GM10266 (cell line): ENCODE measurements at regions not wholly inside any gene's neighbourhood (a gene's known extent, or its start where the extent isn't known, plus 50 kb on each side); places are given as distances from the start of the nearest gene placed in this dataset.

Experiments
- DNase-seq: peaks from one replicate; pipeline ENCODE4 v3.0.0; 2012; ENCODE audit errors: extremely low spot score
- TF ChIP-seq, protein P1 (sequence below): IDR thresholded peaks from 2 replicates; pipeline ENCODE4 v1.5.1; 2012; ENCODE audit warnings: mild to moderate bottlenecking, low read depth; ENCODE audit not compliant: control insufficient read depth, insufficient read depth; ENCODE audit errors: missing control alignments

DNA sequence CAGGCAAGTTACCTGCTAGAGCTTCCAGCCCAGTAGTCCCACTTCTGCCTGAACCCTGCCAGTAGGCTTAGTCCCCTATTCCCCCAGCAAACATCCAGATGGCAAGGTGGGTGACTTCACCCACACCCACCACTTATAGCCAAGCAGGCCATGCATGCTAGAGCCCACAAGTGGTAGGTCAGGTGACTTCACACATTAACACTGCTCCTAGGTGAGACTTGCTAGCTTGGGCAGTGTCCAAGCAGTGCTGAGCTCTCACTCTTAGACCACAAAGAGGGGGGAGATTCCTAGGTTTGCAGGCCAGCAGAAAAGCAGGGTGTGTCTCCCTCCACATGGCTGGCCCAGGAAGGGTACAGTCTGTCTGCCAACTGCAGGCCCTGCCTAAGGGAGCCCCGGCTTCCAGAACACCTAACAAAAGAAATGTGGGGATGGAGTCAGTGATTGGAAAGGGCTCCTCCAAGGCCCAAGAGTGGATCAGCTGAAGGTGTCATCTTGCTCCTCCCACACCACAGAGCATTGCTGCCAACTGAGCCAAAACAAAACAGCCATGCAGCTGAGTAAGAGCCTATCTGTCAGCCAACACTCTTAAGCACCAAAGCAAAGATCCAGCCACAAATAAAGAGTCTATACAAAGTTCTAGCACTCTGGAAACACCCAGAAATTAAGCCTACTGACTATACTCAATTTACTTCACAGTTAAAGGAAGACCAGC, 158.1 kb upstream of the USP38 start:
- TF ChIP-seq, protein P1, sequence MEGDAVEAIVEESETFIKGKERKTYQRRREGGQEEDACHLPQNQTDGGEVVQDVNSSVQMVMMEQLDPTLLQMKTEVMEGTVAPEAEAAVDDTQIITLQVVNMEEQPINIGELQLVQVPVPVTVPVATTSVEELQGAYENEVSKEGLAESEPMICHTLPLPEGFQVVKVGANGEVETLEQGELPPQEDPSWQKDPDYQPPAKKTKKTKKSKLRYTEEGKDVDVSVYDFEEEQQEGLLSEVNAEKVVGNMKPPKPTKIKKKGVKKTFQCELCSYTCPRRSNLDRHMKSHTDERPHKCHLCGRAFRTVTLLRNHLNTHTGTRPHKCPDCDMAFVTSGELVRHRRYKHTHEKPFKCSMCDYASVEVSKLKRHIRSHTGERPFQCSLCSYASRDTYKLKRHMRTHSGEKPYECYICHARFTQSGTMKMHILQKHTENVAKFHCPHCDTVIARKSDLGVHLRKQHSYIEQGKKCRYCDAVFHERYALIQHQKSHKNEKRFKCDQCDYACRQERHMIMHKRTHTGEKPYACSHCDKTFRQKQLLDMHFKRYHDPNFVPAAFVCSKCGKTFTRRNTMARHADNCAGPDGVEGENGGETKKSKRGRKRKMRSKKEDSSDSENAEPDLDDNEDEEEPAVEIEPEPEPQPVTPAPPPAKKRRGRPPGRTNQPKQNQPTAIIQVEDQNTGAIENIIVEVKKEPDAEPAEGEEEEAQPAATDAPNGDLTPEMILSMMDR, result no peak
- no peak for DNase-seq

DNA sequence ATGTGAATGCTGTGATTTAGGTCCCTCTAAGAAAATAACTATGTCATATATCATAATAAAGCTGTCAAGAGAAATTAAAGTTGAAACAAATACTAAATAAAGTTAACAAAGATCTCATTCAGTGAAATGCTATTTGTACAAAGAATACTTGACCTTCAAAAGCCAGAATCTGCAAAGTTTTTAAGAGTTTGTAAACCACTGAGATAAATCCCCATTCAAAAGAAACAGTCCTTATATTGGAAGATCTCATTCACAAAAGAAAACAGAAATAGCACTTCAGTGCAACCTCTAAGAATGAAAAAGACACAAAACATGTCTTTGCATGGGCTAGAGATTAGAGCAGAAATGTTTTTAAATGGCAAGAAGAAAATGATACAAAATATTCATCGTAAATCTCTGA, 149.1 kb upstream of the USP38 start:
- DNase-seq, result no peak
- TF ChIP-seq, protein P1, result no peak

DNA sequence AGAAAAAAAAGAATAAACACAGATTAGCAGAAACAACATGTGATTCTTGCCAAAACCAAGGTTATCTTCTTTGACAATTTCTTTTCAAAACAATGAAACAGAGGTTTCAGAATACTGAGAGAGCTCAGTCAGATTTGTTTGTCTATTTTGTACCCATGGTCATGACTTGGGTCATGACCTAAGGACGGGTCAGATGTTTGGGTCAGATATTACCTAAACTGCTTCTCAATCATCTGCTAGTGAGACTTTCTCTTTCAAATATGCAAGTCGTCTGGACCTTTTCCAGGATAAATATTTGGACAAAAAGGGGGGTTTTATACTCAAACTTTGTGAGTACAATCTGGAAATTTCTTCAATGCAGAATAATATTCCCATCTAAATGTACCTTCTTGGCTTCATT, 148.3 kb upstream of the USP38 start:
- TF ChIP-seq, protein P1, result no peak
- no peak for DNase-seq

DNA sequence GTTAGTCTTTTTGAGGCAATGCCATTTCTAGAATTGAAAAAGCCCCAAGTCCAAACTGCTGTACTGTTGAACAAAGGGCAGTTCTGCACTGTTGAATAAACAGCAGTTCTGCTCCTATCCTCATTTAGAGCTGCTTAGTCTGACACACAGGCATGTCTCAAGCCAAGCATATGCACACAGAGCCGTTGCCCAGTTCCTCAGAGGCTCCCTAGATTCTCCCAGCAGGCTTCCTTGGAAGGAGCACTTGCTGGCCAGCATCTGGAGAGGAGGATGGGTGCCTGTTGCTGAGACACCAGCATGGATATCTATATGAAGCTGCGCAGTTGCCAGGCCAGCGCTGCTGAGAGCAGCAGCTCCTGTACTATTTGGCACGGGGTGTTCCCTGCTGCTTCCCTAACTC, 138.3 kb upstream of the USP38 start:
- DNase-seq, result no peak
- TF ChIP-seq, protein P1, result no peak

DNA sequence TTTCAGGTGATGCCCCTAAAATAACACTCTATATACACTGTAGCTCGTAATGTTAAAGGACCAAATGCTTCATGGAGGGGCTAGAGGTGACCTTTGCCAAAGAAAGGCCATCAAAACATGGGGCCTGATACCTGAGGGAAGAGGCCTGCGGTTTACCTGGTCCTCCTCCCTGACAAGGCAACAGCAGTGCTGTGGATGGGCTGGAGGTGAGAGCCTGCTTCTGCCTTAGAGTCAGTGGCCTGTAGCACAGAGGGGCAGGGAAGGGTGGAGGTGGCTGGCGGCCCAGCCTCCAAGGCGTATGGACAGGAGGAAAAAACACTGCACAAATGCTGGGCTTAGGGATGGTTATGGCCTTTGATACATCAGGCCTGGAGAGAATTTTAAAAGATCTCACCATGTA, 137.8 kb upstream of the USP38 start:
- DNase-seq, result no peak
- TF ChIP-seq, protein P1, result no peak

DNA sequence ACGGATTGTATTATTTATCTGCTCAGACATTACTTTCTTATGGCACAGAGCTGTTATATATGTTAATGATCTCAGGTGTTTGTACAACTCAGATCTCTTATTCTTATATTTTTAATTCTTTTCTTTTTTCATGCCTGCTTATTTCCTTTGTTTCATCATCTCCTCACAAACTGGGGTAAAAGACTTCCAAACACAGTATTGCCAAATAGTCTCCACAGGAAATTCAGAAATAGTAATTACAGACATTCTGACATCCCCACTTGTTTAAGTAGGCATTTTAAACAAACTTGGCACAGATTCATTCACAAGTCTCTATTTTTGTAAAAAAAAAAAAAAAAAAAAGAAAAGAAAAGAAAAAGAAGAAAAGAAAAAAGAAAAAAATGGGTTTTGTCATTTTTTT, 129.7 kb upstream of the USP38 start:
- TF ChIP-seq, protein P1, result no peak
- DNase-seq, result no peak

DNA sequence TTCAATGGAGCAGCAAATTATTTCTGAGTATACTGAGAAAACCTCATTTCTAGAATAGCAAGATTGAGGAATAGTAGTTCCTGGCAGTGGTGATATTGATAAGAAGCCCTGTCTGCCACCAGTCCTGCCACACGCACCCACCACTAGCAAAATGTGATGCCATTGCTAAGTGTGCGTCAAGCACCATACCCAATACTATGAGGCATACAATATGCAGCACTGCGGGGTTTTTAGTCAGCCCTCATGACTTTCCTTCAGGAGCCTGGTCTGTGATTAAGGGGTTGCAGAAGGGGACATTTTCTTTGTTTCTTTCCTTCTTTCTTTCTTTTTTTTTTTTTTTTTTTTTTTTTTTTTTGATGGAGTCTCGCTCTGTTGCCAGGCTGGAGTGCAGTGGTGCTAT, 128.7 kb upstream of the USP38 start:
- no peak for DNase-seq
- TF ChIP-seq, protein P1, result no peak
